Head of caudate nucleus (tissue), 42 donors: ENCODE measurements at regions not wholly inside any gene's neighbourhood (a gene's known extent, or its start where the extent isn't known, plus 50 kb on each side); places are given as distances from the start of the nearest gene placed in this dataset.

Experiments
- DNase-seq, 42 donors: peaks; one replicate each; pipeline versions ENCODE4 v3.0.0 to v3.0.0-alpha.2; 2020 to 2021; ENCODE audit warnings: mixed read lengths in 7 of 42
- intact Hi-C: fragments of 100-400 bp; cut with DNase I; formaldehyde crosslinking; loops from one replicate; pipeline ENCODE4 v1.15.0; 2022

DNA sequence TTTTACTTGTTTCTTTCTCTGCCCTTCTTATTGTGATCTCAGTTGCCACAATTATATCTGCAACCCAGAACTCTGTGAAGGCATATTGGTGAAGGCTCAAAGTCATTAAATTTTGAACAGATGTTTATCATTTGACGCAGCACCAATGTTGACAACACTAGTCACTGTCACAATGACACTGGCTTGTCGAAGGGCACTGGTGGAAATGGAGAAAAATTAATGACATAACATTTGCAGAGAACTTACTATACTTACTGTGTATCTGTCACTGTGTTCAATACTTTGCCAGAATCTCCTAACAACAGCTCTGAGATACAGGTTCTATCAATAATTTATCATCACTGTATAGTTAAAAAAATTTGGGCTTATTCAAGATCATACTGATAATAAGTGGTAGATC is 1213.7 kb downstream of the NCAM2 start:
- no peak for DNase-seq
- intact Hi-C loops, result no loop called here

DNA sequence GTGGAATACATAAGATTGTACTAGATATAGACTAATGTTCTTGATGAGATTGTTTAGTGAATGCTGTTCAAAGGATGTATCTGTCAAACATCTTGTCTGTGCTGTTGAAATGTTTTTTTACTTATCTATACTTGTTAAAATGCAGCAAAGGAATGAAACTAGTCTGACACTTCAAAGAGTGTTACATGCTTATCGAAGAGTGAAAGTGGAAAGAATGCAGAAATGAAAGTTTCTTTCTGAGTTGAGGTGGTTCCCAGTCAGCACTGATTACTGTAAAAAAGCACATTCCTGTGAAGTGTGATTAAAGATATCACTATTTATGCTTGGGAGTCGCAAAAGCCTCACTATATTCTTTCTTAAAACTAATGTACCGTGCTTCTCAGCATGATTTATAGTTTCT is 1225.2 kb downstream of the NCAM2 start:
- intact Hi-C loops, result no loop called here
- no peak for DNase-seq

DNA sequence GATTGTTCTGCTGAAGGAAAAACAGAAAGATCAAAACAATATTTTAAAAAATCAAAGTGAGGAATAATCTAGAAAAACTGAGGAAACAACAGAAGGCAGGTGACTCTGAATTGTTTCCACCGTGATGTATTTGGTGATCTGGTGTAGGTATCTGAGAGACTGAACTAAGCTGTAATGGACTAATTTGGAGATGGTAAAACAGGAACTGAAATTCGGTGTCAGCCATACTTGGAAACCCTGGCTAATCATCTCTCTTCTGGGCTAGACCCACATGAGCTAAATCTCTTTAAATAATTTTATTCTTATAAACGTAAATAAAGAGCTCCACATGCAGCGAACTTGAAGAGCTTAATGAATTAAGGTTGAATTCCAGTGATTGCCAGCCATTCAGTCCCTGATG is 1226.1 kb downstream of the NCAM2 start:
- intact Hi-C loops, result no loop called here
- DNase-seq, result no peak

DNA sequence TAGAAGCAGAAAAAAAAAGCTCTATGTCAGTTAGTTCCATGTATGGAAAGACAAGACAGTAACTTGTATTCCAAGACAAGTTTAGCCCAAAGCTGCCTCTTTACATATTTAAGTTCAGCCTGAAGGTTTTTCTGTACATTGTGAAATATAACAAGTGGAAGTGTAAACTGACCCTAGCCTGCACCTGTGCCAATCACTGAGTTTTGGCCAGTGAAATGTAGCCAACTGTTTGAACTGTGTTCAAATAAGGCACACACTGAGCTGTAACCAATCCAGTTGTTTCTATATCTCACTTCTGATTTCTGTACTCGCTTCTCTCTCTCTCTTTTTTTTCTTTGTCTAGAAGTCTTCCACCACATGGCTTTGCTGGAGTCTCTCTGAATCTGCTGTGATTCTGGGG is 1227.1 kb downstream of the NCAM2 start:
- DNase-seq, result no peak
- intact Hi-C loops, result no loop called here

DNA sequence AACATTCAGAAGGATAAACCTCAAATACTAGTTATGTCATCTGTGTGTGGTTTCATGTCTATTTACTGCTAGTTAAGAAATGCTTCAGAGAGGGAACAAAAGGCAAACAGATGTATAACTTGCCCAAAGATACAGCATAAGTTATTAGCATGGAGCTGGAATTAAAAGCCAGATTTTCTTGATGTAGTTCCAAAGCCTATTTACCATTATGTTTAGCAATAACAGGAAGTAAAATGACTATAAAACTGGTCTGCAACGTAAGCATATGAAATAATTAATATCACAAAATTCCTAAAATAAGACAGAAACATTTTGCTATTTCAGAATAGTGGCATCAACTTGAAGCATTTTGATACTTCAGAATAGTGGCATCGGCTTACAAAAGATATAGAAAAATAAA is 1232.8 kb downstream of the NCAM2 start:
- intact Hi-C loops, result no loop called here
- DNase-seq, result no peak

DNA sequence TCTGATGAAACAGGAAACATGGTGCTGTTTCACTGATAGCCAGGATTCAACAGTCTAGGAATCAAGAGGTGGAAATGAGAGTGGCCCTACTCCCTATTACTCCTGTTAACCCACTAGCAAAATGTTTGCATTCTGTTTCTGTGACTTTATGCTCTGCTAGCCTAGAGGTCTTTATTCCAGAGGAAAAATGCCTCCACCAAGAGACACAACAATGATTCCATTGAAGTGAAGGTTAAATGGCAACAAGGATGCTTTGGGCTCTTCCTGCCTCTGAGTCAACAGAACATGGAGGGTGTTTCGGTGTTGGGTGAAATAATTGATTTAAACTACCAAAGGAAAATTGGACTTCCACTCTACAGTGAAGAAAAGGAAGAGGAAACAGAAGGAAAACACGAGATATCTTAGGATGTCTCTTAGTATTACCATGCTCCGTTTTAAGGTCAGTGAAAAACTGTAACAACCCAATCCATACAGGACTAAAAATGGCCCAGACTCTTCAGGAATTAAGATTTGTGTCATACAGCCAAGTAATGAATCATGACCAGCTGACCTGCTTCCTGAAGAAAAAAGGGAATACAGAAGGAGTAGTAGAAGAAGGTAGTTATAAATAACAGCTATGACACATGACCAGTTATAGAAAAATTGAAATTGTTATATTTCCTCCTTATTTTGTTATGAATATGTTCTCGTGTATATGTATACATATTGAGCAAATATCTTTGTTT is 1237.8 kb downstream of the NCAM2 start:
- DNase-seq, result no peak
- intact Hi-C loops, result no loop called here

DNA sequence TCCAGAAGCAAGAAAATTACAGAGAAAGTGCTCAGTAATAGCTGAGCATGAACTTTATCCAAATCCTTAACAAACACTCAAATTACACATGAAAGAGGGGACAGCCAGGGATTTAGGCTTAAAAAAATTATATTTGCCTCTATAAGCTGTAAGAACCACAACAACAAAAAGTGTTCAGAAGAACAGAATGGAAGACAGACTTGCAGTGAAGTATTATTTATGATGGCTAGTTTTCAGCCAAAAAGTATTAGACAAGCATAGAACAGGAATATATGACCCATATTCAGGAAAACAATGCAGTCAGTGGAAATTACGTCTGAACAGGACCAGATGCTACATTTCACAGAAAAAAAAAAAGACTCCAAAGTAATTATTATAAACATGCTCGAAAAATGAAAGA is 1246.3 kb downstream of the NCAM2 start:
- intact Hi-C loops, result no loop called here
- no peak for DNase-seq

DNA sequence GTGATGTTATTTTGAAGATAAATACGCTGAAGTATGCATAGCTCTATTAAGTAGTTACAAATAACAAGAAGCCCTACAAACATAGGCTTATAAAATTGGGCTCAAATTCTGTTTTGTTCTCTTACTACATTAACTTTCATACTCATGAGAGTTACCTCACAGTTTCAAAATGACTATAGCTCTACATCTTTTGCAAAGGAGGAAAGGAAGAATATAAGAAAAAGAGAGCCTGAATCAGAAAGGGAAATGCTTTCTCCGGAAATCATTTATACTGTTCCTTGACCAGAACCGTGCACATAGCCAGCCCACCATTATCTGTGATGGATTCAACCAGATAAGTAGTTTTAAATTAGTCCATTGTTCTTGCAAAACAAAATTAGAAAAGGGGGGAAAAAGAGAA is 1252.1 kb downstream of the NCAM2 start:
- intact Hi-C loops, result no loop called here
- DNase-seq, result no peak

DNA sequence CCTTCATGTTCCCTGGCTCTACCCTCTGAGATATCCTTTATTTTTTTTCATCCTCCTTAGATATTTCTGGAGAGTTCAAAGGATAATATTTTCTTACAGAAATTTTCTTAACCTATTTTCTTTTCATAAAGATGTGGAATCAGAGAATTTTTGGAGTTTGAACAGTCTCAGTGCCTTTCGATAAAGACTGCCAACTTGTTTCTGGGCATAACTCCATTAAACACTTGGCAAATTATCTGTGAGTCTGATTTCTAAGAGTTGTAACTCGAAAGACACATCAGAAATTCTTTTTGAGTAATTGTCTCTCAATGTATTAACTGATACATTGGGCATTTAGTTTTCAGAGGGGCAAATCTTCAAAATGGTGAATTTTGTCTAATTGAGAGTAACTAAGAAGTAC is 1255.6 kb downstream of the NCAM2 start:
- intact Hi-C loops, result no loop called here

DNA sequence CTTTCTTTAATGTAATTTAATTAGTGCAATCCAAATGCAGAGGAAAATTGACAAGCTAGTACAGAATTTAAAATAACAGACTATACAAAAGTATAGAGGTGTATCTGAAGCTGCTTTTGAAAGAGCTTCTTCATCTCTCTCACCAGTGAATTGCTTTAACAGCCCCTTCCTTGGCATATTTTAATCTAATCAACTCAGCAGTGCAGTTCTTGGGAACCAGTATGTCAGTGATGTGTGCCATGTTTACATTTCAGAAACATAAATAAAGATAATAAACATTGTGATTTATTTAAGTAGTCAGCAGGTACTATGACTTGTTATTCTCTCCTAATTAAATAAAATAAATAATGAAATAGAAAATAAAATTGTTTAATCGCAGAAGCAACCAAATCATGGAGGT is 1260.6 kb downstream of the NCAM2 start:
- intact Hi-C loops, result no loop called here
- no peak for DNase-seq

More for the DNA sequence above, 1255.6 kb downstream of the NCAM2 start:
- no peak for DNase-seq

DNA sequence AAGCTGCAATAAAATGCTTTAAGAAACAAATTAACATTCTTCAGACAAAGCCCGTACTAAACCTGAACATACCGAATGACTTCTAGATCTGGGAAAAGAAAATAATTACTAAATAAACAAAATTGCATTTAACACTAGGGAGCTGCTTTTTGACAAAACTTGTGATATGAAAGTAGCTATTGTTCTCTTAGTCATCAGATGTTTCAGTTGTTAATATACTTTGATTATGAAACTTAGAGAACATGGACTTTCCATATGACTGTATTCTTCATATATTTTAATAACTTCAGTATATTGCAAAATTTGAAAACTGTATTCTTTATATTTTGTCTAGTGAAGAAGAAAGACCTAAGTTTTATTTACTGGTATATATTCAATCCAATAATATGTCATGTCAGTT is 1262.1 kb downstream of the NCAM2 start:
- DNase-seq, result no peak
- intact Hi-C loops, result no loop called here

DNA sequence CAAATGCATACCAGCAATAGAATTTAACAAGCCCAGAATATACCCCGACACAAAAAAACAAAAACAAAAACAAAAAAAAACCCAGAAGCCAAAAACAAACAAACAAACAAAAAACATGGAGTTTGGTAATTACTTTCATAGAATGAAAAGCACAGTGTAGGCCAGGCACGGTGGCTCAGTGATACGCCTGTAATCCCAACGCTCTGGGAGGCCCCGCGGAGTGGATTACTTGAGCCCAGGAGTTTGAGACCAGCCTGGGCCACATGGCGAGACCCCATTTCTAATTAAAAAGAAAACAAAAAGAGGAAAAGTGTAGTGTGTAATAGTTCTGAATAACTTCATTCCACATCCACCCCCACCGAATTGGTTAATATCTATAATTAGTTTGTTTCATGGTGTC is 1265.7 kb downstream of the NCAM2 start:
- intact Hi-C loops, result no loop called here

DNA sequence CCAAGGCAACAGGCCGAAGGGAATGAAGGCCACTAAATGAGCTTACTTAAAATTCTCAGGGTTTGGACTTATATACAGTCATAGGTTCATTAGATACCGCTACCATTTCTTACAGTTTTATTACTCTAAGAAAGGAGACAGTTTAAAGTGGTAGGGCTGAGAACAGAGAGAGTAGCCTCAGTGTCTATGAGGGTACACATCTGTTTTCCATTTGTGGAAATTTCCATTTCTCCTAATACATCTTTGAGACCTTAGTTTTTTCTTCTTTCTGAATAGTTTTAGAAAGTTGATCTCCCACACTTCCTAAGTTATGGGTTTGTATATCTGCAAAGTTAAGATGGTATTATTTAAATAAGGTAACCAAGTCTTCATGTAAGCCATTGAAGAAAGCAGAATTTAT is 1279.1 kb downstream of the NCAM2 start:
- DNase-seq, result no peak
- intact Hi-C loops, result no loop called here

More for the DNA sequence above, 1265.7 kb downstream of the NCAM2 start:
- no peak for DNase-seq

DNA sequence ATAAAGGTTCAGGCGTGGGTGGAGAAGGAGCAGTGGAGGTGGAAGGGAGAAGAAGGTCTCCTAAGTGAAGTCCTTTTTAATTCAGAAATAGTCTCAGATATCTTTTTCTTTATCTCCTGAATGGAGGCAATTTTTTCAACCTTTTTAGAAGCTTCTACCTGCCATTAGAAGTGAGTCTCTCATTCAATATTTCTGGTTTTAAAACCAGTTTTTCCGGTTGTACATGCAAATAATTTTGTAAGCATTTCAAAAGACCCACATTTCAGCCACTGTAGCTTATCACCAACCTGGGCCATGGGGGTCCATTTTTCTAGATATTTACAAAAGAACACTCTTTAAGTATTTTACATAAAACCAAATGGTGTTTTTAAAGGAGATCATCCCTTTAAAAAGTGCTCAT is 1280.2 kb downstream of the NCAM2 start:
- intact Hi-C loops, result no loop called here
- no peak for DNase-seq

DNA sequence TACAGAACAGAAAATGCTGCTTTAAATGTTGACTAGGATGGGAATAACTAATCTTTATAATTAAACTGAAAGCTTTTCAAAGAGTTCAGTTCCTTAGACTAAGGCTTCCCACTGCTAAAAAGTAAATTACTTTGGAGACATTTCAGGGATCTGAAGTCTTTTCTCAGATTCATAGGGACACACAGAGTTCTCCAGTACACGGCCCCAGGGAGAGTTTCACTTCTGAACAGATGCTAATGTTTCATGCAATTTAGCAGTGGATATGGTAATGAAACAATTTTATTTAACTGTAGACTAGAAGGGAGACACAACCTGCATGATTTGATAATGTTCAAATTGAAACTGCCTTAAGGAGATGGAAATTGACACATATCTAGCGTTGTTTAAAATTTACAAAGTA is 1282.6 kb downstream of the NCAM2 start:
- no peak for DNase-seq
- intact Hi-C loops, result no loop called here

DNA sequence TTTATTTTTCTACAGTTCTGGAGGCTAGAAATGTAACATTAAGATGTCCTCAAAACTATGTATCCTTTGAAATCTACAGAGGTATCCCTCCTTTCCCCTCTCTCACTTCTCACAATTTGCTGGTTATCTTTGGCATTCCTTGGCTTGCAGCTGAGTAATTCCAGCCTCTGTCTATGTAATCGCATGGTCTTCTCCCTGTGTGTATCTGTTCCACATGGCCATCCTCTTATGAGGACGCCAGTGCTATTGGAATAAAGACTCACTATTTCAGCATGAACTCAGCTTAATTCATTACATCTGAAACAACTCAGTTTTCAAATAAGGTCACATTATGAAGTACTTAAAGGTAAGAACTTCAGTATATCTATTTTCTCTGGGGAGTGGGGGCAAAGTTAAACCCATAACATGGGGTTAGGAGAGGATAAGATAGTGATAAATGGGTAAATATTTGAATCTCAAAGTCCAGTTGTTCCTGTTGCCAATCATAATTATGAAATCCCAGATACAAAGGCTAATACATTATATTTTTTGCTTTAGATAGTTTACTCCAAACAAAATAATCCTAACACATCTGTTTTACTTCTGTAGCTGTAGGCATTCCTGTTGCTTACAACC is 1290.8 kb downstream of the NCAM2 start:
- intact Hi-C loops, result no loop called here
- no peak for DNase-seq

DNA sequence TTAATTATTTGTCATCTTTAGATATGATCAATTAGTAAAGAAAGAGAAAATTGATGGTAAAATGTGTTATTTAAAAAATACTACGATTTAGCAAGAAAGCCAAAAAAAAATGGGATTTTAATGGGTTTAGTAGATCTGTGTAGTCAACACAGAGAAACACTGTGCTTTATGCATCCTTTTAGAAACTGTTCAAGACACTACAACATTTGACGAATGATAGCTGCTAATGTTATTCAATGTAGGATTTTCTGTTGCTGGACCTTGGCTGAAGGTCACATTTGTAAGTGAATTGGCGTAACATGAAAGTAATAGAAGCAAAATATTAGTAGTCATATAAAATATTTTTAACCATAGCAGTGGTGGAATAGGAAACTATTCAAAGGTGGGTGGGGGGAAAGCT is 1293.9 kb downstream of the NCAM2 start:
- DNase-seq, result no peak
- intact Hi-C loops, result no loop called here

DNA sequence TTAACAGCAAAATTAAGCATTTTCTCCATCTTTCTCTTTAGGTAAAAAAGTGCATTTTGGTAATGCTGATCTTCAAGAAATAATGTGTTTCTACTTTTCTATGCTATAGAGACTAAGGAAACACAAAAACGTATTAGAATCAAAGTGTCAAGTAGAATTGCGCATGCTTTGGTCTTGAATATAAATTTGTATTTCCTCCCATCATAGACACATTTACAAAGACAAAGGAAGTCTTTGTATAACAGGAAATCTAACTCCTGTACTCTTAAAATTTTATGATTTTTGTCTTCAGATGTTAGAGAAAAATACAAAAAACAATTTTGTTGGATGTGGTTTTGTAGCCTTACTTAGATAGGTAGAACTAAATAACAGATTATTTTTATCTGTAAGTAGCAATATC is 1299.4 kb downstream of the NCAM2 start:
- intact Hi-C loops, result no loop called here
- no peak for DNase-seq

DNA sequence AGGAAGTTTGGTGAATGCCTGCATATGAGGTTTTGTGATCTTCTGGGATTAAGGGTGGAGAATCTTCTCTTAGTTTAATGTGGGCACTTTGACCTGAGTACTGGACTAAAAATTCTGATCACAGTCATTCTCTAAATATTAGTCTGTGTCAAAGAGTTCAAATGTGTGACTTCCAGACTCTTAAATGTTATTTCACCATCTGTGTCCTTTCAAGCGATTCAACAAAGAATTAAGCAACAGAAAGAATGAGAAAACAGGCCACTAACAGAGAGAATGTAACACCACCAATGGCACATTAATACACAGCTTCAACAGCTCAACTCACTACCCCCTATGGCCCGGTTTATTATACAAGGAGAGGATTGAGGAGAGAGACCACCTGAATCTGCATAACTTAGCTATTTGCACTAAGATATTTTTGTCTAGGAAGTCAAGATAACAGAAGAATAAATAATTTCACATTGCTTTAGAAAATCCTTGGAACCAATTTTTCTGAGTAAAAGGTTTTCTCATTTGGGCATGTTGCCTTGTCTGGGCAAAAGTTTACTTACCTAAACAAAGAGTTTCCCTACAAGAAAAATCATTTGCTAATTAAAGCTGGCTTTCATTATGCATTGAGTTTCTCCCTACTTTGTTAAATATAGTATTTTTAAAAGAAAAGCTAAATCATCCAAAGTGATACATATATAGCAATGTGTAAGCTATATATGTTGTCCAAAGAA is 1313.7 kb downstream of the NCAM2 start:
- no peak for DNase-seq
- intact Hi-C loops, result no loop called here

DNA sequence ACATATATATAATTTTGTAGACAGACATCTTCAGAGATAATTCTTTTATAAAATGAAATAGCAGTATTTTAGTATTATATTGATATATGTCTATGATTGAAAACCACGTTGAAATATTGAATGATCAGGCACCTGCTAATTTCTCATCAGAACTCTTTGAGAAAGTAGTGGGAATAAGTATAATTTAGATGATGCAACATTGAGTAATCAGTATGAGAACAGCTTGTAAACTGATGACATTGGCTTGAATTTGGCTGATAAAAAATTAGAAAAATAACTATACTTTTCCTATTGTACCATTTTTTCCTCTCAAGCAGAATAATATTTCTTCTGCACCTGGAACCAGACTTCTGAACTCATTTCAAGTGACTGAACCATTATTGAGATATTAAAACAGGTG is 1316.8 kb downstream of the NCAM2 start:
- DNase-seq, result no peak
- intact Hi-C loops, result no loop called here

DNA sequence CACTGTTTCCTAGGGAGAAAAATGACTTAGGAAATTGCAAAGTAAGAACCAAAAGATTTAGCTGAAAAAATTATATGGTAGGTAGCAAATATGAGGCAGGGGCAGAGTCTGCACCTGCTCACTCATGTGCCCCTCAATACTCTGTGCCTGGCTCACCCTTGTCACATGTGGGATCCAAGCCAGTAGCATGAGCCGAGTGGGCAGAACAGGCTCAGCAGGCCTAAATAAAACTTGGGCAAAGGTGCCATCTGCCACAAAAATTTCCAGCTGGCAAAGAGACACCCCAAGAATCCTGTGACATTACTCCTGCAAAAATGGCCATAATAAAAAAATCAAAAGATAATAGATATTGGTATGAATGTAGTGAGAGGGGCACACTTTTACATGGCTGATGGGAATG is 1321.2 kb downstream of the NCAM2 start:
- intact Hi-C loops, result no loop called here
- DNase-seq, result no peak
